GM19035 (cell line): ENCODE measurements at regions not wholly inside any gene's neighbourhood (a gene's known extent, or its start where the extent isn't known, plus 50 kb on each side); places are given as distances from the start of the nearest gene placed in this dataset.
"Not testable (repeated sequence)": the region's sequence is repeated elsewhere in the genome, so short reads cannot be mapped to it uniquely, and the experiment has no call there.

ENCODE experiments used
- ATAC-seq: cut with Tn5 transposase; IDR thresholded peaks from one replicate; pipeline ENCODE4 v1.9.1; 2021; ENCODE audit not compliant: unreplicated experiment

GRCh38 chr5:36739751-36740221, 133.4 kb downstream of the SLC1A3 start:
- ATAC-seq, result peak; percentile 63

- ATAC-seq, result no peak
Observed at GRCh38 chr5:36740259-36740898, 134.0 kb downstream of the SLC1A3 start.

- no peak for ATAC-seq
Observed at GRCh38 chr5:36741128-36741527, 134.7 kb downstream of the SLC1A3 start.

GRCh38 chr5:36743891-36744772, 132.4 kb upstream of the NIPBL start:
- no peak for ATAC-seq

- peak; percentile 72 for ATAC-seq
Observed at GRCh38 chr5:36744773-36745589, 131.6 kb upstream of the NIPBL start.

GRCh38 chr5:36747794-36748193, 128.8 kb upstream of the NIPBL start:
- ATAC-seq, result not testable (repeated sequence)

- no peak for ATAC-seq
Observed at GRCh38 chr5:36751886-36752285, 124.7 kb upstream of the NIPBL start.

- ATAC-seq, result no peak
Observed at GRCh38 chr5:36755342-36755741, 121.2 kb upstream of the NIPBL start.

GRCh38 chr5:36755920-36756488, 120.6 kb upstream of the NIPBL start:
- no peak for ATAC-seq

- ATAC-seq, result no peak
Observed at GRCh38 chr5:36756848-36757247, 119.7 kb upstream of the NIPBL start.

- no peak for ATAC-seq
Observed at GRCh38 chr5:36759117-36759516, 117.5 kb upstream of the NIPBL start.

- ATAC-seq, result no peak
Observed at GRCh38 chr5:36763454-36763853, 113.1 kb upstream of the NIPBL start.

GRCh38 chr5:36765876-36766275, 110.7 kb upstream of the NIPBL start:
- no peak for ATAC-seq

GRCh38 chr5:36766981-36767380, 109.6 kb upstream of the NIPBL start:
- ATAC-seq, result no peak

GRCh38 chr5:36768450-36768849, 108.1 kb upstream of the NIPBL start:
- ATAC-seq, result no peak

- ATAC-seq, result no peak
Observed at GRCh38 chr5:36769129-36769770, 107.3 kb upstream of the NIPBL start.

- no peak for ATAC-seq
Observed at GRCh38 chr5:36770125-36770524, 106.4 kb upstream of the NIPBL start.

GRCh38 chr5:36772276-36773140, 104.1 kb upstream of the NIPBL start:
- no peak for ATAC-seq

GRCh38 chr5:36777105-36777757, 99.3 kb upstream of the NIPBL start:
- no peak for ATAC-seq
